OCI-LY3 (cell line): ENCODE measurements at regions not wholly inside any gene's neighbourhood (a gene's known extent, or its start where the extent isn't known, plus 50 kb on each side); places are given as distances from the start of the nearest gene placed in this dataset.

Experiments used
- H2AFZ ChIP-seq: fragments of 200-600, 300-600 bp; shearing (Covaris generic); 2 replicates; pipeline ENCODE4 v1.6.0; 2014; ENCODE audit warnings: antibody characterized with exemption, low read depth, low read length
- H3K27ac ChIP-seq: fragments of 200-600, 300-600 bp; sonication (generic); 2 replicates; pipeline ENCODE4 v1.5.1; 2014; ENCODE audit warnings: mild to moderate bottlenecking, low read length, moderate library complexity, mixed read lengths
- H3K27me3 ChIP-seq: fragments of 200-600, 300-600 bp; sonication (generic); 2 replicates; pipeline ENCODE4 v1.6.1; 2014; ENCODE audit warnings: low read depth, low read length, mixed read lengths
- H3K36me3 ChIP-seq: fragments of 200-600, 300-600 bp; sonication (generic); replicated peaks from 2 replicates; pipeline ENCODE3; 2014; ENCODE audit warnings: low read depth, low read length, mixed read lengths
- H3K4me1 ChIP-seq: fragments of 300-600, 200-600 bp; sonication (generic); 2 replicates; pipeline ENCODE4 v1.6.1; 2014; ENCODE audit warnings: low read length, mixed read lengths
- H3K4me2 ChIP-seq: fragments of 200-600, 300-600 bp; sonication (generic); 2 replicates; pipeline ENCODE4 v1.6.1; 2014; ENCODE audit warnings: low read length, mixed read lengths
- H3K4me3 ChIP-seq: fragments of 300-600, 200-600 bp; sonication (generic); 2 replicates; pipeline ENCODE4 v1.5.1; 2014; ENCODE audit warnings: antibody characterized with exemption, mild to moderate bottlenecking, low read length, moderate library complexity
- H3K79me2 ChIP-seq: fragments of 300-600, 200-600 bp; shearing (Covaris generic); 2 replicates; pipeline ENCODE4 v1.6.1; 2014; ENCODE audit warnings: mild to moderate bottlenecking, low read length, mixed read lengths
- H3K9ac ChIP-seq: fragments of 300-600, 200-600 bp; shearing (Covaris generic); 2 replicates; pipeline ENCODE4 v1.6.0; 2014; ENCODE audit warnings: mild to moderate bottlenecking, low read length, moderate library complexity
- H3K9me3 ChIP-seq: fragments of 200-600, 300-600 bp; shearing (Covaris generic); 2 replicates; pipeline ENCODE4 v1.6.1; 2014; ENCODE audit warnings: low read length, mixed read lengths; ENCODE audit not compliant: insufficient read depth
- H4K20me1 ChIP-seq: fragments of 200-600, 300-600 bp; sonication (generic); 2 replicates; pipeline ENCODE4 v1.6.1; 2016; ENCODE audit warnings: low read length, mixed read lengths; ENCODE audit not compliant: insufficient read depth
- CTCF ChIP-seq: fragments of 200-600, 300-600 bp; sonication (generic); IDR thresholded peaks from 2 replicates; pipeline ENCODE4 v1.5.1; 2014; ENCODE audit warnings: antibody characterized with exemption, low read length, low read depth
- EZH2phosphoT487 ChIP-seq: fragments of 200-600 bp; shearing (Covaris generic); IDR thresholded peaks from 2 replicates; pipeline ENCODE4 v1.6.1; 2018; ENCODE audit warnings: antibody characterized with exemption, mixed run types, low read depth

- no peaks in the 10 kb centered on the region for H3K4me1 ChIP-seq
- H3K9ac ChIP-seq, result no peak overlapping the region
- H3K9me3 ChIP-seq, result no peaks in the 10 kb centered on the region
- no peak for TF ChIP-seq CTCF
- no peak for TF ChIP-seq EZH2phosphoT487
- H3K27ac ChIP-seq, result no peak overlapping the region
- H3K27me3 ChIP-seq, result no peaks in the 10 kb centered on the region
- no peak overlapping the region for H3K4me2 ChIP-seq
- no peaks in the 10 kb centered on the region for H4K20me1 ChIP-seq
- H2AFZ ChIP-seq, result no peak overlapping the region
- no peaks in the 10 kb centered on the region for H3K79me2 ChIP-seq
- H3K4me3 ChIP-seq, result no peak overlapping the region
- no peaks in the 10 kb centered on the region for H3K36me3 ChIP-seq
Observed at GRCh38 chr4:180726611-180727010, 1516.6 kb upstream of the TENM3 start.

DNA sequence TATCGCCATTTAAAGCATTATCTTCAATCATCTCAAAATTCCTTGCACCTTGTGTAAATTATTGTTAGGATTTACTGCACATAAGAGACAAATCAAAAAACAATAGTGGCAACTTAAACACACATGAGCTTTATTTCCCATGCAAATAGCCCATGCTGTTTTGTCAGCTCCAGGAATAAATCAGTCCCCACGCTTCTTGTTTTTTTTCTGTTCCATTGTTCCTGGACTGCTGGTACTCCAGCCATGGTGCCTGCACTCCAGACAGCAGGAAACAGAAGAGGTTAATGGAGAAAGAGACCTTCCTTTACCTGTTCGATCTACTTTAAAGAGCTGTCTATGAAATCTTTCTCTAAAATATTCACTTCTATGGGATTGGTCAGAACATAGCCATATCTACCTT, 1515.7 kb upstream of the TENM3 start:
- Histone ChIP-seq H3K4me1 (no peaks in the 10 kb centered on the region), H3K27me3 (no peaks in the 10 kb centered on the region), H2AFZ (no peak overlapping the region), H3K36me3 (no peaks in the 10 kb centered on the region), H4K20me1 (no peaks in the 10 kb centered on the region), H3K79me2 (no peaks in the 10 kb centered on the region), H3K27ac (no peak overlapping the region), H3K4me3 (no peak overlapping the region), H3K4me2 (no peak overlapping the region), H3K9ac (no peak overlapping the region), H3K9me3 (no peaks in the 10 kb centered on the region)
- TF ChIP-seq CTCF (no peak), EZH2phosphoT487 (no peak)

- Histone ChIP-seq H2AFZ (no peak overlapping the region), H3K4me3 (no peak overlapping the region), H3K9ac (no peak overlapping the region), H3K27me3 (no peaks in the 10 kb centered on the region), H3K27ac (no peak overlapping the region), H3K4me1 (no peaks in the 10 kb centered on the region), H3K9me3 (no peaks in the 10 kb centered on the region), H3K36me3 (no peaks in the 10 kb centered on the region), H4K20me1 (no peaks in the 10 kb centered on the region), H3K4me2 (no peak overlapping the region), H3K79me2 (no peaks in the 10 kb centered on the region)
- no peak for TF ChIP-seq EZH2phosphoT487
- no peak for TF ChIP-seq CTCF
Observed at GRCh38 chr4:180734753-180735432, 1508.3 kb upstream of the TENM3 start.

DNA sequence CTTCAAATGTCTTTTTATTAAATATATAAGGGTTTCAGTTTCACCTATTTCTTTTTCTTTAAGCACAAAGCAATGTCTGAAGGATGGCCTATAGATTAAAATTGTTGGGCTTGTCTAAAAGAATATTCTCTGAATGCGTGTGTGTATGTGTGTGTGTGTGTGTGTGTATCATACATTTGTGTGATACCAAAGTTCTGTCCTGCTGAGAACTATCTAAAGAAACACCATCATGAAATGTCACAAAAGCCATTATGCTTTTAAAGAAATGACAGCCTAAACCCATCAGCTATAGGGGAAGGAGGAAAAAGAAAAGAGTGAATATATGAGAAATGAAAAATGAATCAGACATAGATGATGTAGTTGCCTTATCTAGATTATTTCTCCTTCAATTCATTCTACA, 1501.5 kb upstream of the TENM3 start:
- no peaks in the 10 kb centered on the region for H3K4me1 ChIP-seq
- no peaks in the 10 kb centered on the region for H3K36me3 ChIP-seq
- no peak overlapping the region for H3K27ac ChIP-seq
- no peak for TF ChIP-seq EZH2phosphoT487
- TF ChIP-seq CTCF, result no peak
- H3K79me2 ChIP-seq, result no peaks in the 10 kb centered on the region
- H3K4me2 ChIP-seq, result no peak overlapping the region
- H3K9me3 ChIP-seq, result no peaks in the 10 kb centered on the region
- H3K27me3 ChIP-seq, result no peaks in the 10 kb centered on the region
- H3K4me3 ChIP-seq, result no peak overlapping the region
- no peaks in the 10 kb centered on the region for H4K20me1 ChIP-seq
- no peak overlapping the region for H2AFZ ChIP-seq
- no peak overlapping the region for H3K9ac ChIP-seq
